ENCODE measurements at regions not wholly inside any gene's neighbourhood (a gene's known extent, or its start where the extent isn't known, plus 50 kb on each side); places are given as distances from the start of the nearest gene placed in this dataset.
A peak's percentile ranks its signal among the peaks of the same experiment; 100 is the strongest.

GRCh38 chr4:111802191-111802590 is 343.1 kb upstream of the FAM241A start:
- no peak for ATAC-seq
- no peak for TF ChIP-seq CTCF (IDR thresholded peaks at IDR 0.05)
- no peak for TF ChIP-seq POLR2A (IDR thresholded peaks at IDR 0.05)
- intact Hi-C loops (cut with DNase I), result no loop called here
- Histone ChIP-seq H3K4me1 (no peaks in the 10 kb centered on the region), H3K27ac (no peak overlapping the region), H3K4me3 (no peak overlapping the region), H3K36me3 (replicated peaks in 1 of 2; ENCODE audit: insufficient read depth in 1 of 2, low read depth in 2 of 2) (no peaks in the 10 kb centered on the region), H3K27me3 (no peaks in the 10 kb centered on the region), H3K9me3 (no peaks in the 10 kb centered on the region)
- WGBS, 2 donors, result 45 to 60% methylated on average over 3 of the region's 3 CpGs
- no peak for DNase-seq

DNA sequence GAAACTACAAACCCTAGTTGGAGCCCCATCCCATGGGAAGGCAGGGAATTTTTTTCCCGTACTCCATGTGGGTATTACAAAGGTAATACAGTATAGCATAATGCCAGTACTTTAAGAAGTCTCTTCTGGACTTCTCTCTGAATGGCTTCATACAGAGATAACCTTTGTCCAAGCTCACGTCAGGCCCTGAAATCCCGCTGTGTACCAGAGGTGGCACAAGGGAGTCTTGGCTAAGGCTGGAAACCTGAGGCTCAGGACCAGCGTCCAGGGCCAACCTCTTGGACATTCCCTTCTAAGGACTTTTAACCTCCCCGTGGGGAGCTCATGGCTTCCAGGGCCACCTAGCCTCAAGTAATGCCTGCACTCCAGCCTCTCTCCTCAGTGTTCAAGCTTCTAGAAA is 338.9 kb upstream of the FAM241A start:
- peak in 1 of 4 donors; percentile 8 for DNase-seq
- 42 to 50% methylated on average over 4 to 5 of the region's 5 CpGs for WGBS, 2 donors
- intact Hi-C loops (cut with DNase I), result no loop called here

GRCh38 chr4:111807576-111807975 is 337.7 kb upstream of the FAM241A start:
- H3K4me3 ChIP-seq, result no peak overlapping the region
- no peak for ATAC-seq
- no peaks in the 10 kb centered on the region for H3K4me1 ChIP-seq
- intact Hi-C loops (cut with DNase I), result no loop called here
- no peak overlapping the region for H3K27ac ChIP-seq
- H3K27me3 ChIP-seq, result no peaks in the 10 kb centered on the region
- no peaks in the 10 kb centered on the region for H3K9me3 ChIP-seq
- DNase-seq, result no peak
- TF ChIP-seq CTCF (IDR thresholded peaks at IDR 0.05) (no peak), POLR2A (IDR thresholded peaks at IDR 0.05) (no peak)
- no peaks in the 10 kb centered on the region for H3K36me3 ChIP-seq (replicated peaks in 1 of 2; ENCODE audit: insufficient read depth in 1 of 2, low read depth in 2 of 2)
- WGBS, 2 donors, result 61 to 66% methylated on average over 5 of the region's 5 CpGs

More for the DNA sequence above, 338.9 kb upstream of the FAM241A start:
- no peaks in the 10 kb centered on the region for H3K4me1 ChIP-seq
- TF ChIP-seq CTCF (IDR thresholded peaks at IDR 0.05) (no peak), POLR2A (IDR thresholded peaks at IDR 0.05) (no peak)
- H3K4me3 ChIP-seq, result no peak overlapping the region
- H3K9me3 ChIP-seq, result no peaks in the 10 kb centered on the region
- no peak overlapping the region for H3K27ac ChIP-seq
- H3K27me3 ChIP-seq, result no peaks in the 10 kb centered on the region
- no peak for ATAC-seq
- no peaks in the 10 kb centered on the region for H3K36me3 ChIP-seq (replicated peaks in 1 of 2; ENCODE audit: insufficient read depth in 1 of 2, low read depth in 2 of 2)

DNA sequence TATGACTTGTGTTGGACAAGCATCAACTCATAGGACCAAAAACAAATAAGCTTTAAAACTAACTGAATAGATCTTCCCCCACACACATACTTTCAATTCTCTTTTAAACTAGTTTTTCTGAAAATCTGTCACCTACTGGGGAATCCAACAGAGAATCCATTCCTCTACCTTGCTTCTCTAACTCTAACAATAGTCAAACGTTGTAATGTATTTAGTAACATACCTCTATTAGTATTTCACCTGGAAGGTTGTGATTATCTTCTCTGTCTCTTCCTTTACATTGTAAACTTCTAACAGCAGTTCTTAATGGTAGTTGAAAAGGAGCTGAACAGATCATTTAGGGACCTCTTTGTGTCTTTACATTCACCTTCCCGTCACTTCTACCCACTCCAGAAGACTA is 337.1 kb upstream of the FAM241A start:
- DNase-seq (no peak), ATAC-seq (no peak)
- intact Hi-C loops (cut with DNase I), result no loop called here
- no peak overlapping the region for H3K4me3 ChIP-seq
- TF ChIP-seq CTCF (IDR thresholded peaks at IDR 0.05) (no peak), POLR2A (IDR thresholded peaks at IDR 0.05) (no peak)
- no peaks in the 10 kb centered on the region for H3K9me3 ChIP-seq
- no peak overlapping the region for H3K27ac ChIP-seq
- whole genome bisulfite sequencing, 2 donors, result 24 to 39% methylated on average over 2 of the region's 2 CpGs
- no peaks in the 10 kb centered on the region for H3K36me3 ChIP-seq (replicated peaks in 1 of 2; ENCODE audit: insufficient read depth in 1 of 2, low read depth in 2 of 2)
- no peaks in the 10 kb centered on the region for H3K27me3 ChIP-seq
- H3K4me1 ChIP-seq, result no peaks in the 10 kb centered on the region

DNA sequence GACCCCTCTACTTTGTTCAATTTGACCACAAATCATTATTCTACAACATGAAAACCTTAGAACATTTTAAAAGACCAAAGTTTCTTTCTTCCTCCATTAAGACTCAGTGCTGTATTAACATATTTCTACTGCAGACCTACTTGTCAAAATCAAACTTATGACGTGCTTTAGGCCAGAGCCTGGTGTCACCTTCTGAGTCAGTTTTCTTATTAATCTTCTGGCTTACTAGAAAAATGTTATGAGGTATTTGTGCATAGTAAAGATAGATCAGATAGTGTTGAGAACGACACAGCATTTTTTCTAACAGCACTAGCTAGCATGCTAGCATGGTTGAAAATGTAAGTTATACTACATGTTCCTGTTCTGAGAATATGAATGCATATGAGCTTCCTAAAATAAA is 333.6 kb upstream of the FAM241A start:
- intact Hi-C loops (cut with DNase I), result no loop called here
- DNase-seq, result no peak
- 25 to 31% methylated on average over 2 of the region's 2 CpGs for WGBS, 2 donors
- H3K4me3 ChIP-seq, result no peak overlapping the region
- TF ChIP-seq CTCF (IDR thresholded peaks at IDR 0.05) (no peak), POLR2A (IDR thresholded peaks at IDR 0.05) (no peak)
- H3K4me1 ChIP-seq, result no peaks in the 10 kb centered on the region
- H3K9me3 ChIP-seq, result no peaks in the 10 kb centered on the region
- no peaks in the 10 kb centered on the region for H3K27me3 ChIP-seq
- no peak overlapping the region for H3K27ac ChIP-seq
- no peak for ATAC-seq
- no peaks in the 10 kb centered on the region for H3K36me3 ChIP-seq (replicated peaks in 1 of 2; ENCODE audit: insufficient read depth in 1 of 2, low read depth in 2 of 2)
